Esophagus muscularis mucosa (tissue), 4 donors: ENCODE measurements at regions not wholly inside any gene's neighbourhood (a gene's known extent, or its start where the extent isn't known, plus 50 kb on each side); places are given as distances from the start of the nearest gene placed in this dataset.

Source experiments
- EP300 ChIP-seq: sonication (generic); formaldehyde crosslinking; IDR thresholded peaks from one replicate; pipeline ENCODE4 v1.6.1; 2017; ENCODE audit warnings: antibody characterized with exemption
- POLR2A ChIP-seq: fragments of 450-650 bp; IDR thresholded peaks from one replicate; pipeline ENCODE4 v1.6.1; 2017; ENCODE audit warnings: antibody characterized with exemption, moderate library complexity, mild to moderate bottlenecking, low read depth
- POLR2AphosphoS5 ChIP-seq, 2 donors: sonication (generic); formaldehyde crosslinking; IDR thresholded peaks; one replicate each; pipeline ENCODE4 v1.6.1; 2017; ENCODE audit warnings: antibody characterized with exemption in 2 of 2
- TF ChIP-seq, protein P1 (sequence below), 3 experiments: fragments of 200-600 bp in 2 of 3; fragments of 450-650 bp in 1 of 3; sonication (generic) in 2 of 3; IDR thresholded peaks; one replicate each; pipeline ENCODE4 v1.5.1; 2017 to 2019; ENCODE audit warnings: antibody characterized with exemption in 3 of 3, mild to moderate bottlenecking in 2 of 3, moderate library complexity in 1 of 3

DNA sequence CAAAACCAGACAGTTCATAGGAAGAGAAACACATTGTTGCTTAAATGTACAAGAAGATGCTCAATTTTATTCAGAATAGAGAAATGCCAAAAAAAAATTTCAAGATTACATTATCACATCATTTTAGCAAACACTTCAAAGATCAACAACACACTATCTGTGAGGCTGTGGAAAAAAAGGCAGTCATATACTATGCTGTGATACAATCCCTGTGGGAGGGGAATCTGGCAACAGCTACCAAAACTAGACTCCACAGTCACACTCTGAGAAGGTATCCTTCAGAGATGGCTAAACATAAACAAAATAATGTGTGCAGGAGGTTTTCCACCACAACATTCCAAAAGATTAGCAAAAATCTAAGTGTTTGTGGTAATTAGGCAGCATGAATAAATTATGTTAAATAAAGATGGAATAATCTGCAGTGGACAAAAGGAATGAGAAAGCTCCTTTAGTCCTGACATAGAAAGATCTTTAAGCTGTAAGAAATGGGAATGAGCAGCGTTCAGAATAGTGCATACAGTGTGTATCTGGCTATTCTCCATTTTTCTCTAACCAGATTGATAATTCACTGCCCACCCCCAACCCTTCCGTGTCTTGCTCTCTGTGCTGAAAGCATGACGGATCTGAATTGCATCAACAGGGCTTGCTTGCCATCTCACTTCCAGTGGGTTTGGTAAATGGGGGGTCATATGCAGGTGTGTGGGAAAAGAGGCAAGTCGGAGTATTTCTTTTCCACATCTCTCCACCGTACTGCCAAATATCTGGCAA is 329.6 kb downstream of the MBD2 start:
- TF ChIP-seq EP300 = no peak
- no peak for TF ChIP-seq POLR2A
- TF ChIP-seq, protein P1, sequence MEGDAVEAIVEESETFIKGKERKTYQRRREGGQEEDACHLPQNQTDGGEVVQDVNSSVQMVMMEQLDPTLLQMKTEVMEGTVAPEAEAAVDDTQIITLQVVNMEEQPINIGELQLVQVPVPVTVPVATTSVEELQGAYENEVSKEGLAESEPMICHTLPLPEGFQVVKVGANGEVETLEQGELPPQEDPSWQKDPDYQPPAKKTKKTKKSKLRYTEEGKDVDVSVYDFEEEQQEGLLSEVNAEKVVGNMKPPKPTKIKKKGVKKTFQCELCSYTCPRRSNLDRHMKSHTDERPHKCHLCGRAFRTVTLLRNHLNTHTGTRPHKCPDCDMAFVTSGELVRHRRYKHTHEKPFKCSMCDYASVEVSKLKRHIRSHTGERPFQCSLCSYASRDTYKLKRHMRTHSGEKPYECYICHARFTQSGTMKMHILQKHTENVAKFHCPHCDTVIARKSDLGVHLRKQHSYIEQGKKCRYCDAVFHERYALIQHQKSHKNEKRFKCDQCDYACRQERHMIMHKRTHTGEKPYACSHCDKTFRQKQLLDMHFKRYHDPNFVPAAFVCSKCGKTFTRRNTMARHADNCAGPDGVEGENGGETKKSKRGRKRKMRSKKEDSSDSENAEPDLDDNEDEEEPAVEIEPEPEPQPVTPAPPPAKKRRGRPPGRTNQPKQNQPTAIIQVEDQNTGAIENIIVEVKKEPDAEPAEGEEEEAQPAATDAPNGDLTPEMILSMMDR (IDR thresholded peaks at IDR 0.05) = no peak
- no peak for TF ChIP-seq POLR2AphosphoS5 (IDR thresholded peaks at IDR 0.05)
